ENCODE measurements at regions not wholly inside any gene's neighbourhood (a gene's known extent, or its start where the extent isn't known, plus 50 kb on each side); places are given as distances from the start of the nearest gene placed in this dataset.
"Not testable (repeated sequence)": the region's sequence is repeated elsewhere in the genome, so short reads cannot be mapped to it uniquely, and the experiment has no call there.

DNA sequence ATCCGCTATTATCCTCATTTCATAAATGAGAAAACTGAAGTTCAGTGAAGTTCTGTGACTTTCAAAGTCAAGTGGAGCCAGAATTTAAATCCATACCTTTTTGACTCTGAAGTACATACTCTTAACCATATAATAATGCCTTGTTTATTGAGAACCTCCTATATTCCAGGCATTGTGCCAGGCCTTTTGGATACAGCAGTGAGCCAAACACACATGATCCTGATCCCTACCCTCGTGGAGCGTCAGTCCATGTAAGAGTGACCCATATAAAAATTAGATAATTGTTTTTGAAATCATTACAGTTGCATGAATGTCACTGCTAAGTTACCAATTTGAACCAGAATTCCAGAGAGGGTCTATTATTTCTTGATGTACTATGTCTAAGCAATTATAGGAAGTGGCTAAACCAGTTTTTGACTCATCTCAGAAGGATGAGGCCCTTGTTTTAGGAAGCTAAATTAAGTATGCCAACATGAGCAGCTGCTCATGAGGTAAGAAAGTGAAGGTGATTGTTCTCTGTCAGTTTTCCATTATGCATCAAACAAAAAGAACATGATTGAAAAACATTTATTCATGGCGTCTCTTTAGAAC, 289.5 kb downstream of the GLUD2 start:
- Mint-ChIP-seq H3K36me3 (no peaks in the 10 kb centered on the region), H3K9me3 (no peaks in the 10 kb centered on the region), H3K27ac (no peak overlapping the region)
- ATAC-seq (no peak), DNase-seq (ENCODE audit: low spot score in 2 of 2) (no peak)

- ATAC-seq (no peak), DNase-seq (ENCODE audit: low spot score in 2 of 2) (no peak)
- Mint-ChIP-seq H3K9me3 (no peaks in the 10 kb centered on the region), H3K36me3 (no peaks in the 10 kb centered on the region), H3K27ac (no peak overlapping the region)
Observed at GRCh38 chrX:121337816-121338215, 290.4 kb downstream of the GLUD2 start.

DNA sequence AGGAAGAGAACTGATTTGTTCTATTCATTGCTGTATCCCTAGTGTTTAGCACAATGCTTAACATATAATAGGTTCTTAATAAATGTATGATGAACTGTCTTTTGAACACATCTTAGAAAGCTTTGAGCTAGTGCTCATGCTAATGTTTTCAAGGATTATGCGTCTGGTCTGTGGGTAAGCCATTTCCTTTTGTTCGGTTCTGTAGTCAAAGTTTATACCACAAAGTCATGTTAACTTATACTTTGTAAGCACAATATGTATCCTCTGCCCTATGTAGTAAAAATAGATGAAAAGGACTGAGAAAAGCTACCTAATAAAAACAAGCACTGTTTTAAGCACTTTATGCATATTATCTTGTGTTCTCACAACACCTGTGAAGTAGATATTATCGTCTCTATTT, 301.9 kb downstream of the GLUD2 start:
- Mint-ChIP-seq H3K36me3 (no peaks in the 10 kb centered on the region), H3K27ac (no peak overlapping the region), H3K9me3 (no peaks in the 10 kb centered on the region)
- DNase-seq (ENCODE audit: low spot score in 2 of 2) (no peak), ATAC-seq (no peak)

DNA sequence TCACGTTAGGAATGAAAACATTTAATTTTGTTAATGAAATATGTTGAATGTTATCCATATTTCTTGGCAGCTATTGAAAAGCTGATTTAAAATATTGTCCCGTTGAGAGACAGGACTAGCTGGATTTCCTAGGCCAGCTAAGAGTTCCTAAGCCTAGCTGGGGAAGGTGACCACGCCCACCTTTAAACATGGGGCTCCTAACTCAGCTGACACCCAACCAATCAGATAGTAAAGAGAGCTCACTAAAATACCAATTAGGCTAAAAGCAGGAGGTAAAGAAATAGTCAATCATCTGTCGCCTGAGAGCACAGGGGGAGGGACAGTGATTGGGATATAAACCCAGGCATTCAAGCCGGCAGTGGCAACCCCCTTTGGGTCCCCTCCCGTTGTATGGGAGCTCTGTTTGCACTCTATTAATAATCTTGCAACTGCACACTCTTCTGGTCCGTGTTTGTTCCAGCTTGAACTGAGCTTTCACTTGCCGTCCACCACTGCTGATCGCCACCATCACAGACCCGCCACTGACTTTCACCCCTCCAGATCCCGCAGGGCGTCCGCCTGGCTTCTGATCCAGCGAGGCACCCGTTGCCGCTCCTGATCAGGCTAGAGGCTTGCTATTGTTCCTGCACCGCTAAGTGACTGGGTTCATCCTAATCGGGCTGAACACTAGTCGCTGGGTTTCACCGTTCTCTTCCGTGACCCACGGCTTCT, 308.9 kb downstream of the GLUD2 start:
- Mint-ChIP-seq H3K9me3 (no peaks in the 10 kb centered on the region), H3K27ac (no peak overlapping the region), H3K36me3 (no peaks in the 10 kb centered on the region)
- DNase-seq (ENCODE audit: low spot score in 2 of 2): no peak
- ATAC-seq: no peak

GRCh38 chrX:121356850-121357171, 309.4 kb downstream of the GLUD2 start:
- Mint-ChIP-seq H3K36me3 (no peaks in the 10 kb centered on the region), H3K9me3 (no peaks in the 10 kb centered on the region), H3K27ac (no peak overlapping the region)
- no peak for DNase-seq (ENCODE audit: low spot score in 2 of 2)
- ATAC-seq: no peak

DNA sequence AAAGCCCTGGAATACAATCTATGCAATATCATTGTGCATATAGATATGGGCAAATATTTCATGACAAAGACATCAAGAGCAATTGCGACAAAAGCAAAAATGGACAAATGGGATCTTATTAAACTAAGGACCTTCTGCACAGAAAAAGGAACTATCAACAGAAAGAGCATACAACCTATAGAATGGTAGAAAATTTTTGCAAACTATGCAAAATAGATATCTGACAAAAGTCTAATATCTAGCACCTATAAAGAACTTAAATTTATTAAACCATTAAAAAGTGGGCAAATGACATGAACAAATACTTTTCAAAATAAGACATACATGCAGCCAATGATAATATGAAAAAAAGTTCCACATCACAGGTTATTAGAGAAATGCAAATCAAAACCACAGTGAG, 312.9 kb downstream of the GLUD2 start:
- ATAC-seq (no peak), DNase-seq (ENCODE audit: low spot score in 2 of 2) (no peak)
- Mint-ChIP-seq H3K27ac (no peak overlapping the region), H3K36me3 (no peaks in the 10 kb centered on the region), H3K9me3 (peaks cover 0 to 4% of the 10 kb centered on the region in 2 donors)

- Mint-ChIP-seq H3K27ac (no peak overlapping the region), H3K36me3 (no peaks in the 10 kb centered on the region)
Observed at GRCh38 chrX:121365572-121366161, 318.3 kb downstream of the GLUD2 start.

GRCh38 chrX:121374471-121374870, 327.1 kb downstream of the GLUD2 start:
- Mint-ChIP-seq H3K9me3 (no peaks in the 10 kb centered on the region), H3K27ac (no peak overlapping the region), H3K36me3 (no peaks in the 10 kb centered on the region)
- no peak for ATAC-seq
- no peak for DNase-seq (ENCODE audit: low spot score in 2 of 2)

More at GRCh38 chrX:121365572-121366161, 318.3 kb downstream of the GLUD2 start:
- DNase-seq (ENCODE audit: low spot score in 2 of 2) (no peak), ATAC-seq (no peak)
- H3K9me3 Mint-ChIP-seq: peaks cover 0 to 4% of the 10 kb centered on the region in 2 donors

GRCh38 chrX:121381915-121382314, 334.5 kb downstream of the GLUD2 start:
- not testable (repeated sequence) for H3K9me3 Mint-ChIP-seq; H3K36me3 Mint-ChIP-seq; DNase-seq (ENCODE audit: low spot score in 2 of 2); H3K27ac Mint-ChIP-seq; ATAC-seq

GRCh38 chrX:121389976-121390714, 342.7 kb downstream of the GLUD2 start:
- no peak for DNase-seq (ENCODE audit: low spot score in 2 of 2)
- Mint-ChIP-seq H3K27ac (no peak overlapping the region), H3K36me3 (no peaks in the 10 kb centered on the region), H3K9me3 (no peaks in the 10 kb centered on the region)
- no peak for ATAC-seq

- DNase-seq (ENCODE audit: low spot score in 2 of 2) (no peak), ATAC-seq (no peak)
- no peaks in the 10 kb centered on the region for H3K9me3 Mint-ChIP-seq
- H3K36me3 Mint-ChIP-seq: no peaks in the 10 kb centered on the region
- no peak overlapping the region for H3K27ac Mint-ChIP-seq
Observed at GRCh38 chrX:121405826-121406225, 358.4 kb downstream of the GLUD2 start.

DNA sequence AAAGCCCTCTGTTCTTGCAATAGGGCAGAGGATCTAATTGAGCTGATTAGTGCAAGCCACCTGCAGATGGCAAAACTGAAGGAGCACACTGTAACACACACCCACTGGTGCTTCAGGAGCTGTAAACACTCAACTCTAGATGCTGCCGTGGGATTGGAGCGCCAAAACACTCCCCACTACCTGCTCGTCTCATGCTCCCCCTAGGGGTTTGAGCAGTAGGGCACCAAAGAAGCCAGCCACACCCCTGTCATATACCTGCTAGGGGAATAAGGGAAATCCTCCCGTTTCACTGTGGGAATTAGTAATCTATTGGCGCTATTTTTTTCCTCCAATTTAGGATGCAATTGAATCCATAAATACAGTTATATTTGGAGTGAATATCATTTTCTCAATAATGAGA, 360.2 kb downstream of the GLUD2 start:
- ATAC-seq (no peak), DNase-seq (ENCODE audit: low spot score in 2 of 2) (no peak)
- Mint-ChIP-seq H3K36me3 (no peaks in the 10 kb centered on the region), H3K9me3 (no peaks in the 10 kb centered on the region), H3K27ac (no peak overlapping the region)

- not testable (repeated sequence) for H3K9me3 Mint-ChIP-seq; H3K36me3 Mint-ChIP-seq; ATAC-seq; DNase-seq (ENCODE audit: low spot score in 2 of 2); H3K27ac Mint-ChIP-seq
Observed at GRCh38 chrX:121431514-121431913, 384.1 kb downstream of the GLUD2 start.

GRCh38 chrX:121433289-121433688, 385.9 kb downstream of the GLUD2 start:
- no peak for DNase-seq (ENCODE audit: low spot score in 2 of 2)
- no peaks in the 10 kb centered on the region for H3K9me3 Mint-ChIP-seq
- H3K36me3 Mint-ChIP-seq: no peaks in the 10 kb centered on the region
- no peak for ATAC-seq
- H3K27ac Mint-ChIP-seq: no peak overlapping the region

DNA sequence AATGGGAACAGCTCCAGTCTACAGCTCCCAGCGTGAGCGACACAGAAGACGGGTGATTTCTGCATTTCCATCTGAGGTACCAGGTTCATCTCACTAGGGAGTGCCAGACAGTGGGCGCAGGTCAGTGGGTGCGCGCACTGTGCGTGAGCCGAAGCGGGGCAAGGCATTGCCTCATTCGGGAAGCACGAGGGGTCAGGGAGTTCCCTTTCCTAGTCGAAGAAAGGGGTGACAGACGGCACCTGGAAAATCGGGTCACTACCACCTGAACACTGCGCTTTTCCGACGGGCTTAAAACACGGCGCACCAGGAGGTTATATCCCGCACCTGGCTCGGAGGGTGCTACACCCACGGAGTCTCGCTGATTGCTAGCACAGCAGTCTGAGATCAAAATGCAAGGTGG, 390.3 kb downstream of the GLUD2 start:
- DNase-seq (ENCODE audit: low spot score in 2 of 2); H3K9me3 Mint-ChIP-seq; H3K27ac Mint-ChIP-seq; H3K36me3 Mint-ChIP-seq; ATAC-seq: not testable (repeated sequence)

GRCh38 chrX:121455890-121456289, 408.5 kb downstream of the GLUD2 start:
- ATAC-seq: no peak

GRCh38 chrX:121456315-121456714, 408.9 kb downstream of the GLUD2 start:
- Mint-ChIP-seq H3K9me3 (no peaks in the 10 kb centered on the region), H3K27ac (no peak overlapping the region), H3K36me3 (no peaks in the 10 kb centered on the region)
- ATAC-seq: no peak
- no peak for DNase-seq (ENCODE audit: low spot score in 2 of 2)

More at GRCh38 chrX:121455890-121456289, 408.5 kb downstream of the GLUD2 start:
- no peaks in the 10 kb centered on the region for H3K9me3 Mint-ChIP-seq
- no peak for DNase-seq (ENCODE audit: low spot score in 2 of 2)
- no peak overlapping the region for H3K27ac Mint-ChIP-seq
- H3K36me3 Mint-ChIP-seq: no peaks in the 10 kb centered on the region

All from activated naive CD4-positive, alpha-beta T cell treated with anti-CD3 and anti-CD28 coated beads, Interleukin-2, amount 50 U/mL, for 72 hours (primary cell).